ENCODE measurements at regions not wholly inside any gene's neighbourhood (a gene's known extent, or its start where the extent isn't known, plus 50 kb on each side); places are given as distances from the start of the nearest gene placed in this dataset.

GRCh38 chr13:107730813-107731212 lies 484.5 kb downstream of the LIG4 start:
- Histone ChIP-seq H3K4me3 (no peak overlapping the region), H3K27ac (no peak overlapping the region), H3K36me3 (no peaks in the 10 kb centered on the region), H3K4me1 (no peaks in the 10 kb centered on the region), H3K9me3 (no peaks in the 10 kb centered on the region), H3K27me3 (no peaks in the 10 kb centered on the region)
- no peak for DNase-seq (ENCODE audit: low spot score in 2 of 2)
- intact Hi-C loops (cut with DNase I; ENCODE audit: low total_unique reads): no loop called here
- TF ChIP-seq POLR2A (IDR thresholded peaks at IDR 0.05): no peak
- no peak for TF ChIP-seq POLR2AphosphoS5 (IDR thresholded peaks at IDR 0.05)
- TF ChIP-seq CTCF (IDR thresholded peaks at IDR 0.05): no peak

GRCh38 chr13:107721125-107721869 lies 494.0 kb downstream of the LIG4 start:
- TF ChIP-seq POLR2A (IDR thresholded peaks at IDR 0.05): no peak
- TF ChIP-seq POLR2AphosphoS5 (IDR thresholded peaks at IDR 0.05): no peak
- no peak for TF ChIP-seq CTCF (IDR thresholded peaks at IDR 0.05)
- no peaks in the 10 kb centered on the region for H3K27me3 ChIP-seq
- no peak for DNase-seq (ENCODE audit: low spot score in 2 of 2)
- no peaks in the 10 kb centered on the region for H3K9me3 ChIP-seq
- no peaks in the 10 kb centered on the region for H3K4me1 ChIP-seq
- intact Hi-C loops (cut with DNase I; ENCODE audit: low total_unique reads): no loop called here
- H3K4me3 ChIP-seq: no peak overlapping the region
- no peaks in the 10 kb centered on the region for H3K36me3 ChIP-seq
- no peak overlapping the region for H3K27ac ChIP-seq

- intact Hi-C loops (cut with DNase I; ENCODE audit: low total_unique reads): no loop called here
- Histone ChIP-seq H3K9me3 (no peaks in the 10 kb centered on the region), H3K36me3 (no peaks in the 10 kb centered on the region), H3K27me3 (no peaks in the 10 kb centered on the region), H3K4me1 (no peaks in the 10 kb centered on the region), H3K4me3 (no peak overlapping the region), H3K27ac (no peak overlapping the region)
- DNase-seq (ENCODE audit: low spot score in 2 of 2): no peak
- no peak for TF ChIP-seq CTCF (IDR thresholded peaks at IDR 0.05)
- TF ChIP-seq POLR2A (IDR thresholded peaks at IDR 0.05): no peak
- no peak for TF ChIP-seq POLR2AphosphoS5 (IDR thresholded peaks at IDR 0.05)
Observed at GRCh38 chr13:107716741-107717140, 498.6 kb downstream of the LIG4 start.

GRCh38 chr13:107716241-107716640 lies 499.1 kb downstream of the LIG4 start:
- no peak overlapping the region for H3K4me3 ChIP-seq
- no peaks in the 10 kb centered on the region for H3K9me3 ChIP-seq
- intact Hi-C loops (cut with DNase I; ENCODE audit: low total_unique reads): no loop called here
- DNase-seq (ENCODE audit: low spot score in 2 of 2): no peak
- no peaks in the 10 kb centered on the region for H3K4me1 ChIP-seq
- TF ChIP-seq POLR2AphosphoS5 (IDR thresholded peaks at IDR 0.05) (no peak), CTCF (IDR thresholded peaks at IDR 0.05) (no peak), POLR2A (IDR thresholded peaks at IDR 0.05) (no peak)
- H3K27ac ChIP-seq: no peak overlapping the region
- no peaks in the 10 kb centered on the region for H3K36me3 ChIP-seq
- H3K27me3 ChIP-seq: no peaks in the 10 kb centered on the region

GRCh38 chr13:107715496-107715895 lies 499.8 kb downstream of the LIG4 start:
- no peak for TF ChIP-seq CTCF (IDR thresholded peaks at IDR 0.05)
- DNase-seq (ENCODE audit: low spot score in 2 of 2): no peak
- Histone ChIP-seq H3K27me3 (no peaks in the 10 kb centered on the region), H3K9me3 (no peaks in the 10 kb centered on the region), H3K4me1 (no peaks in the 10 kb centered on the region), H3K4me3 (no peak overlapping the region), H3K36me3 (no peaks in the 10 kb centered on the region), H3K27ac (no peak overlapping the region)
- intact Hi-C loops (cut with DNase I; ENCODE audit: low total_unique reads): no loop called here

Measured in breast epithelium (tissue), 4 donors.